Activated naive CD4-positive, alpha-beta T cell treated with anti-CD3 and anti-CD28 coated beads for 36 hours (primary cell): ENCODE measurements at regions not wholly inside any gene's neighbourhood (a gene's known extent, or its start where the extent isn't known, plus 50 kb on each side); places are given as distances from the start of the nearest gene placed in this dataset.
A peak's percentile ranks its signal among the peaks of the same experiment; 100 is the strongest.
"Not testable (repeated sequence)": the region's sequence is repeated elsewhere in the genome, so short reads cannot be mapped to it uniquely, and the experiment has no call there.

Experiments used
- CTCF ChIA-PET: fragments of 350-600 bp; sonication (Branson Sonifier 250); formaldehyde crosslinking; loops from one replicate; lab custom pipeline; 2021; ENCODE audit warnings: antibody characterized with exemption; lab: Charles Lee
- DNase-seq: peaks from one replicate; pipeline ENCODE4 v3.0.0-alpha.2; 2020
- H3K27ac Mint-ChIP-seq: one replicate; pipeline ENCODE4 v1.8.0; 2021; ENCODE audit warnings: mild to moderate bottlenecking, mixed read lengths
- H3K27me3 Mint-ChIP-seq: one replicate; pipeline ENCODE4 v1.8.0; 2021; ENCODE audit warnings: low read depth, mixed read lengths
- H3K36me3 Mint-ChIP-seq: one replicate; pipeline ENCODE4 v1.8.0; 2021; ENCODE audit warnings: low read depth, mixed read lengths
- H3K4me1 Mint-ChIP-seq: one replicate; pipeline ENCODE4 v1.8.0; 2021; ENCODE audit warnings: low read depth, mixed read lengths
- H3K4me3 Mint-ChIP-seq: one replicate; pipeline ENCODE4 v1.8.0; 2021; ENCODE audit warnings: mild to moderate bottlenecking, moderate library complexity, mixed read lengths
- H3K9me3 Mint-ChIP-seq: one replicate; pipeline ENCODE4 v1.8.0; 2021; ENCODE audit warnings: mixed read lengths
- intact Hi-C: fragments of 100-400 bp; cut with micrococcal nuclease; formaldehyde crosslinking; loops from one replicate; pipeline ENCODE4 v1.15.1; 2023

- Mint-ChIP-seq H3K27ac (no peak overlapping the region), H3K4me1 (no peaks in the 10 kb centered on the region), H3K9me3 (peaks cover 2% of the 10 kb centered on the region), H3K4me3 (no peak overlapping the region), H3K27me3 (peaks cover 4% of the 10 kb centered on the region), H3K36me3 (no peaks in the 10 kb centered on the region)
- CTCF ChIA-PET: interaction anchor here (1.8 kb wide), 1 partner anchor 14 kb away, joined by 7 read pairs; no protein-coding TSS in a partner anchor
- intact Hi-C loops: no loop called here
- DNase-seq: no peak
Observed at GRCh38 chr13:31385540-31385939, 185.8 kb downstream of the B3GLCT start.

GRCh38 chr13:31394506-31394905 lies 194.7 kb downstream of the B3GLCT start:
- CTCF ChIA-PET: no interaction called here
- no peaks in the 10 kb centered on the region for H3K4me1 Mint-ChIP-seq
- no peak overlapping the region for H3K27ac Mint-ChIP-seq
- DNase-seq: no peak
- no peak overlapping the region for H3K4me3 Mint-ChIP-seq
- peaks cover 8% of the 10 kb centered on the region for H3K9me3 Mint-ChIP-seq
- intact Hi-C loops: no loop called here
- H3K27me3 Mint-ChIP-seq: peaks cover 2% of the 10 kb centered on the region
- H3K36me3 Mint-ChIP-seq: no peaks in the 10 kb centered on the region

GRCh38 chr13:31395090-31395489 lies 195.3 kb downstream of the B3GLCT start:
- peaks cover 12% of the 10 kb centered on the region for H3K9me3 Mint-ChIP-seq
- DNase-seq: no peak
- no peak overlapping the region for H3K4me3 Mint-ChIP-seq
- H3K27me3 Mint-ChIP-seq: peaks cover 2% of the 10 kb centered on the region
- H3K27ac Mint-ChIP-seq: no peak overlapping the region
- no peaks in the 10 kb centered on the region for H3K4me1 Mint-ChIP-seq
- intact Hi-C loops: no loop called here
- CTCF ChIA-PET: no interaction called here
- H3K36me3 Mint-ChIP-seq: no peaks in the 10 kb centered on the region

GRCh38 chr13:31399690-31400089 lies 199.9 kb downstream of the B3GLCT start:
- Mint-ChIP-seq H3K4me3 (no peak overlapping the region), H3K36me3 (no peaks in the 10 kb centered on the region), H3K9me3 (peaks cover 16% of the 10 kb centered on the region), H3K27me3 (peaks cover 2% of the 10 kb centered on the region), H3K27ac (no peak overlapping the region), H3K4me1 (no peaks in the 10 kb centered on the region)
- DNase-seq: no peak
- intact Hi-C loops: no loop called here
- CTCF ChIA-PET: no interaction called here

GRCh38 chr13:31403711-31404110 lies 203.9 kb downstream of the B3GLCT start:
- H3K4me1 Mint-ChIP-seq, CTCF ChIA-PET, H3K27ac Mint-ChIP-seq, H3K4me3 Mint-ChIP-seq, H3K36me3 Mint-ChIP-seq, H3K27me3 Mint-ChIP-seq, intact Hi-C loops, DNase-seq: not testable (repeated sequence)
- H3K9me3 Mint-ChIP-seq: peaks cover 13% of the 10 kb centered on the region

- H3K4me1 Mint-ChIP-seq: no peaks in the 10 kb centered on the region
- H3K9me3 Mint-ChIP-seq: no peaks in the 10 kb centered on the region
- CTCF ChIA-PET: interaction anchor here (1.1 to 3.7 kb wide), 2 partner anchors 16 to 173 kb away, joined by 4 to 13 read pairs; no protein-coding TSS in a partner anchor
- no peaks in the 10 kb centered on the region for H3K36me3 Mint-ChIP-seq
- H3K27me3 Mint-ChIP-seq: no peaks in the 10 kb centered on the region
- intact Hi-C loops: no loop called here
- H3K27ac Mint-ChIP-seq: no peak overlapping the region
- DNase-seq: no peak
- H3K4me3 Mint-ChIP-seq: no peak overlapping the region
Observed at GRCh38 chr13:31408927-31409326, 209.2 kb downstream of the B3GLCT start.

GRCh38 chr13:31409678-31410356 lies 210.0 kb downstream of the B3GLCT start:
- intact Hi-C loops: no loop called here
- CTCF ChIA-PET: interaction anchor here (3.7 kb wide), 1 partner anchor 15 kb away, joined by 13 read pairs; no protein-coding TSS in a partner anchor
- Mint-ChIP-seq H3K36me3 (no peaks in the 10 kb centered on the region), H3K27me3 (no peaks in the 10 kb centered on the region), H3K4me3 (no peak overlapping the region), H3K9me3 (no peaks in the 10 kb centered on the region), H3K4me1 (no peaks in the 10 kb centered on the region), H3K27ac (no peak overlapping the region)
- no peak for DNase-seq

- CTCF ChIA-PET: interaction anchor here (1.1 to 1.5 kb wide), 2 partner anchors 11 to 12 kb away, joined by 3 to 8 read pairs; no protein-coding TSS in a partner anchor
- intact Hi-C loops: no loop called here
- H3K4me3 Mint-ChIP-seq: no peak overlapping the region
- H3K27me3 Mint-ChIP-seq: peaks cover 4% of the 10 kb centered on the region
- no peak for DNase-seq
- no peaks in the 10 kb centered on the region for H3K4me1 Mint-ChIP-seq
- no peak overlapping the region for H3K27ac Mint-ChIP-seq
- no peaks in the 10 kb centered on the region for H3K9me3 Mint-ChIP-seq
- H3K36me3 Mint-ChIP-seq: no peaks in the 10 kb centered on the region
Observed at GRCh38 chr13:31413516-31413915, 213.7 kb downstream of the B3GLCT start.

GRCh38 chr13:31416066-31416465 lies 216.3 kb downstream of the B3GLCT start:
- Mint-ChIP-seq H3K27ac (no peak overlapping the region), H3K27me3 (peaks cover 11% of the 10 kb centered on the region), H3K4me3 (no peak overlapping the region), H3K4me1 (no peaks in the 10 kb centered on the region), H3K36me3 (no peaks in the 10 kb centered on the region), H3K9me3 (no peaks in the 10 kb centered on the region)
- intact Hi-C loops: no loop called here
- DNase-seq: no peak
- CTCF ChIA-PET: interaction anchor here (0.6 kb wide), 1 partner anchor 1185 kb away, joined by 3 read pairs; no protein-coding TSS in a partner anchor

- Mint-ChIP-seq H3K9me3 (no peaks in the 10 kb centered on the region), H3K4me1 (no peaks in the 10 kb centered on the region), H3K4me3 (no peak overlapping the region), H3K27ac (no peak overlapping the region), H3K27me3 (peaks cover 16% of the 10 kb centered on the region), H3K36me3 (no peaks in the 10 kb centered on the region)
- CTCF ChIA-PET: interaction anchor here (1.0 kb wide), 1 partner anchor 8 kb away, joined by 3 read pairs; no protein-coding TSS in a partner anchor
- no peak for DNase-seq
- intact Hi-C loops: no loop called here
Observed at GRCh38 chr13:31418186-31418585, 218.4 kb downstream of the B3GLCT start.

- DNase-seq: no peak
- Mint-ChIP-seq H3K9me3 (no peaks in the 10 kb centered on the region), H3K27ac (no peak overlapping the region), H3K4me3 (no peak overlapping the region), H3K36me3 (no peaks in the 10 kb centered on the region), H3K27me3 (peaks cover 16% of the 10 kb centered on the region), H3K4me1 (no peaks in the 10 kb centered on the region)
- intact Hi-C loops: loop anchor here (10.0 kb wide), 1 partner anchor 447 kb away; no protein-coding TSS in a partner anchor
- CTCF ChIA-PET: interaction anchor here (0.9 to 6.8 kb wide), 3 partner anchors 10 to 184 kb away, joined by 3 to 54 read pairs (median 7); no protein-coding TSS in a partner anchor
Observed at GRCh38 chr13:31421756-31422155, 222.0 kb downstream of the B3GLCT start.

- H3K4me1 Mint-ChIP-seq: no peaks in the 10 kb centered on the region
- intact Hi-C loops: loop anchor here (1.0 to 10.0 kb wide), 3 partner anchors 188 to 449 kb away; partner anchors contain the start of gene B3GLCT
- CTCF ChIA-PET: interaction anchor here (0.6 to 6.8 kb wide), 20 partner anchors 9 to 1193 kb away, joined by 3 to 54 read pairs (median 4); no protein-coding TSS in a partner anchor
- peak; percentile 77 for DNase-seq
- no peaks in the 10 kb centered on the region for H3K36me3 Mint-ChIP-seq
- H3K27ac Mint-ChIP-seq: no peak overlapping the region
- H3K9me3 Mint-ChIP-seq: no peaks in the 10 kb centered on the region
- H3K4me3 Mint-ChIP-seq: no peak overlapping the region
- peaks cover 12% of the 10 kb centered on the region for H3K27me3 Mint-ChIP-seq
Observed at GRCh38 chr13:31424130-31424729, 224.5 kb downstream of the B3GLCT start.
